VCaP (cell line): ENCODE measurements at regions not wholly inside any gene's neighbourhood (a gene's known extent, or its start where the extent isn't known, plus 50 kb on each side); places are given as distances from the start of the nearest gene placed in this dataset.

Experiments used
- H3K27ac ChIP-seq: fragments of 450-650 bp; 2 replicates; pipeline ENCODE4 v1.5.1; 2017
- CTCF ChIP-seq: fragments of 450-650 bp; conservative IDR thresholded peaks from 2 replicates; pipeline ENCODE4 v1.5.1; 2017; ENCODE audit warnings: mild to moderate bottlenecking, moderate library complexity

GRCh38 chr2:157986761-157987160 lies 110.6 kb upstream of the ACVR1 start:
- TF ChIP-seq CTCF: no peak
- H3K27ac ChIP-seq: no peak overlapping the region

DNA sequence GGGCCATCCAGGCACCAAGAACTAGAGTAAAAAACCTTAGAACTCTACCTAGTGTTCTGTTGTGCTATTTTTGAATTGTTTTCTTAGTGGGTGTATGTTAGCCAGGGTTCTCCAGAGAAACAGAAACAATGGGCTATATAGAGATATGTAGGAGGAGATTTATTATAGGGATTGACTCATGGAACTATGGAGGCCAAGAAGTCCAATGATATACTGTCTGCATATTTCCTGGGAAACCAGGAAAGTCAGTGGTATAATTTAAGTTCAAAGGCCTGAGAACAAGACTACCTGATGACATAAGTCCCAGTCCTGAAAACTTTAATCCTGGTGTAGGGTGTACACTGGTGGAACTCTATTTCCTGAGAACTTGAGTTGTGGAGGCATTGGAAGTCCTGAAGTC lies 108.7 kb upstream of the ACVR1 start:
- TF ChIP-seq CTCF: no peak
- no peak overlapping the region for H3K27ac ChIP-seq

GRCh38 chr2:157980020-157980419 lies 103.9 kb upstream of the ACVR1 start:
- no peak overlapping the region for H3K27ac ChIP-seq
- no peak for TF ChIP-seq CTCF

DNA sequence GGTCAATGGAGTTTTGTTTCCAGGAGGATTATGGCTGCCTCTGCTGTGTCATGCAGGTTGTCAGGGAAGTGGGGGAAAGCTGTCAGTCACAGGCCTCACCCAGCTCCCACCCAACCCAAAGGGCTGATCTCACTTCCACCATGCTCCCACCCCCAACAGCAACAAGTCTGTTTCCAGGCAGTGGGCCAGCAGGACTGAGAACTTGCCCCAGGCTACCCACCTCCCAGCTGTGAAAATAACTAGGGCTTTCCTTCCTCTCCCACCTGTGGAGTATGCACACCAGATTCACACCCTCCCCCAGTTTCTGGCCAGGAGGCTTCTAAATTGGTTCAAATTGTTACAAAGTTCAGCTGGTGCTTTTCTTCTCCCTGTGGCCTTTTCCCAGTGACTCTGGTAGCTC lies 95.6 kb upstream of the ACVR1 start:
- no peak for TF ChIP-seq CTCF
- no peak overlapping the region for H3K27ac ChIP-seq

GRCh38 chr2:157967856-157968255 lies 91.7 kb upstream of the ACVR1 start:
- no peak overlapping the region for H3K27ac ChIP-seq
- no peak for TF ChIP-seq CTCF

DNA sequence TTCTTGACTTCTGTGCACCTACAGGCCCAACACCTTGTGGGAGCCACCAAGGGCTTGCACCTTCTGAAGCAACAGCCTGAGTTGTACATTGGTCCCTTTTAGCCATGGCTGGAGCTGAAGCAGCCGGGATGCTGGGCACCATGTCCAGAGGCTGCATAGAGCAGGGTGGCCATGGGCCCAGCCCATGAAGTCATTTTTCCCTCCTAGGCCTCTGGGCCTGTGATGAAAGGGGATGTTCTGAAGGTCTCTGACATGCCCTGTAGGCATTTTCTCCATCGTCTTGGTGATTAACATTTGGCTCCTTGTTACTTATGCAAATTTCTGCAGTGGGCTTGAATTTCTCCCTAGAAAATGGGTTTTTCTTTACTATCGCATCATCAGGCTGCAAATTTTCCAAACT lies 83.1 kb upstream of the ACVR1 start:
- no peak overlapping the region for H3K27ac ChIP-seq
- no peak for TF ChIP-seq CTCF

GRCh38 chr2:157957596-157957995 lies 81.5 kb upstream of the ACVR1 start:
- no peak overlapping the region for H3K27ac ChIP-seq
- TF ChIP-seq CTCF: no peak

GRCh38 chr2:157952558-157952957 lies 76.4 kb upstream of the ACVR1 start:
- H3K27ac ChIP-seq: no peak overlapping the region
- no peak for TF ChIP-seq CTCF
